ENCODE measurements at regions not wholly inside any gene's neighbourhood (a gene's known extent, or its start where the extent isn't known, plus 50 kb on each side); places are given as distances from the start of the nearest gene placed in this dataset.

DNA sequence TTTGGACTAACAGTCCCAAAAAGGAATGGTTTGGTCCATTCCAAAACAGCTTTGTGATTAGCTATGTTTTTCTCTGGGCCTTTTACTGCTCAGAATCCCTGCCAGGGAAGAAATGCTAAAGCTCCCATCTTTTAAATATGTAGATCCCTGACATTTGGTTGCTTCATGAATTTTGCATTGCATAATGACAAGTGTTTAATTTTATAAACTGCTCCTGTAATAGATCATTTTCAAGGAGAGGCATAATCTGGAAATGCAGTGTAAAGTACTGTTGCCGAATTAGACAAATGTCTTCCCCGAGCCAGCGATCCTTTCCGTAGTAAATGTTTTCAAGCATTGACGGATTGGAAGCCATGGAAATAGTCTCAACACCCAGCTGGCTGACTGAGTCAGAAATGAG is 291.3 kb upstream of the PRKD1 start:
- Histone ChIP-seq H3K27ac (no peak overlapping the region), H3K36me3 (no peaks in the 10 kb centered on the region), H3K9me3 (no peaks in the 10 kb centered on the region), H3K4me1 (peaks cover 10% of the 10 kb centered on the region), H3K27me3 (no peaks in the 10 kb centered on the region), H3K4me3 (no peak overlapping the region)
- TF ChIP-seq, protein P1, sequence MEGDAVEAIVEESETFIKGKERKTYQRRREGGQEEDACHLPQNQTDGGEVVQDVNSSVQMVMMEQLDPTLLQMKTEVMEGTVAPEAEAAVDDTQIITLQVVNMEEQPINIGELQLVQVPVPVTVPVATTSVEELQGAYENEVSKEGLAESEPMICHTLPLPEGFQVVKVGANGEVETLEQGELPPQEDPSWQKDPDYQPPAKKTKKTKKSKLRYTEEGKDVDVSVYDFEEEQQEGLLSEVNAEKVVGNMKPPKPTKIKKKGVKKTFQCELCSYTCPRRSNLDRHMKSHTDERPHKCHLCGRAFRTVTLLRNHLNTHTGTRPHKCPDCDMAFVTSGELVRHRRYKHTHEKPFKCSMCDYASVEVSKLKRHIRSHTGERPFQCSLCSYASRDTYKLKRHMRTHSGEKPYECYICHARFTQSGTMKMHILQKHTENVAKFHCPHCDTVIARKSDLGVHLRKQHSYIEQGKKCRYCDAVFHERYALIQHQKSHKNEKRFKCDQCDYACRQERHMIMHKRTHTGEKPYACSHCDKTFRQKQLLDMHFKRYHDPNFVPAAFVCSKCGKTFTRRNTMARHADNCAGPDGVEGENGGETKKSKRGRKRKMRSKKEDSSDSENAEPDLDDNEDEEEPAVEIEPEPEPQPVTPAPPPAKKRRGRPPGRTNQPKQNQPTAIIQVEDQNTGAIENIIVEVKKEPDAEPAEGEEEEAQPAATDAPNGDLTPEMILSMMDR (IDR thresholded peaks at IDR 0.05) = no peak
- ATAC-seq (no peak), DNase-seq (no peak)
- intact Hi-C loops (cut with DNase I) = no loop called here

DNA sequence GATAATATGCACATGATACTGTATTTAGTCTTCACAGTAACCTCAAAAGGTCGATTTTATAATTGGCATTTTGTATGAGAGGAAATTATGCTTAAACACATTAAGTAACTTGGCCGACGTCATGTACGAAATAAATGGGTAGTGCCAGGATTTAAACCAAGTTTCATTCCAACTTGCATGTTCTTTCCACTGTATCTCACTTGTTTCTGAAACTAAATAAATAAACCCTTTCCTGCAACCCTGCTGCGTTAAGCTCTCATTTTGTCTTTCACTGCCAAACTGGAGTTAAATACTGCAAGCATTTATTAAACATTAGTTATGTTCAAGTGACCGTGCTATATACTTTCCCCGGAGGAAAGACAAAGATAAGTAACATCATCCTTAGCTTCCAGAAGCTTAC is 293.9 kb upstream of the PRKD1 start:
- no peaks in the 10 kb centered on the region for H3K27me3 ChIP-seq
- intact Hi-C loops (cut with DNase I) = no loop called here
- H3K36me3 ChIP-seq = no peaks in the 10 kb centered on the region
- ATAC-seq (no peak), DNase-seq (no peak)
- H3K4me1 ChIP-seq = peaks cover 22% of the 10 kb centered on the region
- no peaks in the 10 kb centered on the region for H3K9me3 ChIP-seq
- TF ChIP-seq, protein P1 (IDR thresholded peaks at IDR 0.05) = no peak
- H3K4me3 ChIP-seq = no peak overlapping the region
- no peak overlapping the region for H3K27ac ChIP-seq

DNA sequence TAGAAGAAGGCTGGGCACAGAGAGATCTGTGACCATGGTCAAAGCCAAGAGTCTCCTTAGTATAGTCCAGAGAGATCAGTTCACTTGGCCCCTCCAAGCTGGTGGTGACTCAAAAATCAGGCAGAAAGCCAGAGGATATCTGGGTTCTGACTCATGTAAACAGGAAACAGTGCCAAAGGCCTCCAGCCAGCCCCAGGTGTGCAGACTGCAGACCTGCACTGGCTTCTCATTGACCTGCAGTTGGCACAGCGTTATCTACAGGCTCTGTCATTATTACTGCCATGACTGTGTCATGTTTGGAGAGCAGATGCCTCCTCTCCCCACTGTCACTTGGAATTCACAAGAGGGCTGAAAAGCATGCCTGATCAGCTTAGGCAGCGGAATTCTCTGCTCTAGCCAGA is 295.7 kb upstream of the PRKD1 start:
- peak; percentile 73 for DNase-seq
- intact Hi-C loops (cut with DNase I) = no loop called here
- Histone ChIP-seq H3K4me1 (peaks cover 22% of the 10 kb centered on the region), H3K4me3 (no peak overlapping the region), H3K27me3 (no peaks in the 10 kb centered on the region), H3K36me3 (no peaks in the 10 kb centered on the region), H3K9me3 (no peaks in the 10 kb centered on the region), H3K27ac (no peak overlapping the region)
- TF ChIP-seq, protein P1 (IDR thresholded peaks at IDR 0.05) = no peak
- peak; percentile 93 for ATAC-seq

DNA sequence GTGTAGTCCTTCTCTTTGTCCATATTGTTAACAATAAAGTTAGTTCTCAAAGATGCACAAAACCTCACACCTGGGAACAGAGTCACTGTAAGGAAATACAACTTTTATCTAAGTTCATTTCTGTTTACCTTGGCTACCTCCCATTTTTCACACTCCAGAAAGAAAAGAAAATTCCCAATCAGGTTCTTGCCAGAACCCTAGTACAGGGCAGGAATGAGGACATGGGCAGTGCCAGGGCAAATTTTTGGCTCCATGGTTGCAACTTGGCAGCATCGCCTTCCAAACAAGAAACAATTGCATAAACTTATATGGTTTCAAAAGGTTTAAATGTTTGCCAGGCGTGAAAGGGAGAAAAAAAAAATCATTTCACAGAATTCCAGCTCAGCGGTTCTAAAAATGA is 296.3 kb upstream of the PRKD1 start:
- Histone ChIP-seq H3K4me3 (no peak overlapping the region), H3K27me3 (no peaks in the 10 kb centered on the region), H3K9me3 (no peaks in the 10 kb centered on the region), H3K27ac (peak overlapping the region; percentile 2), H3K36me3 (no peaks in the 10 kb centered on the region), H3K4me1 (peaks cover 22% of the 10 kb centered on the region)
- intact Hi-C loops (cut with DNase I) = no loop called here
- ATAC-seq (peak; percentile 54), DNase-seq (no peak)
- TF ChIP-seq, protein P1 (IDR thresholded peaks at IDR 0.05) = no peak

DNA sequence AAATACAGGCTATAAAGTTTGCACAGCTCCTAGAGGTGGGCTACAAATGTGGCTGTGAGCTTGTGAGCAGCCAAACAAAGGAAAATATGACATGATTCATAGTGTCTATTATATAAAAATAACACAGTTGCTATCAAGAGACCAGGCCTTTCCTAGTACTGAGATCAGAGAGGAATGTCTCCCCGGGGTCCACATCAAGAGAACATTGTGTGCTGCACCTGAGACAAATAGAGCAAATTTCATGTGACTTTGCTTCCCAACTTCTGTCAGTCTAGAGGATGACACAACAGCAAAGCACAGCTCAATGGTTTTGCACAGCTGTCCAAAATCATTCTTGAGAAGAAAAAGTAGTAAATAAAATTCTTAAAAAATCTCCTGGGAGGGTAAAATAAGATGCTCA is 297.5 kb upstream of the PRKD1 start:
- no peaks in the 10 kb centered on the region for H3K36me3 ChIP-seq
- intact Hi-C loops (cut with DNase I) = no loop called here
- no peak overlapping the region for H3K27ac ChIP-seq
- ATAC-seq = no peak
- no peak overlapping the region for H3K4me3 ChIP-seq
- no peak for DNase-seq
- H3K4me1 ChIP-seq = peaks cover 22% of the 10 kb centered on the region
- no peaks in the 10 kb centered on the region for H3K27me3 ChIP-seq
- TF ChIP-seq, protein P1 (IDR thresholded peaks at IDR 0.05) = no peak
- H3K9me3 ChIP-seq = no peaks in the 10 kb centered on the region

DNA sequence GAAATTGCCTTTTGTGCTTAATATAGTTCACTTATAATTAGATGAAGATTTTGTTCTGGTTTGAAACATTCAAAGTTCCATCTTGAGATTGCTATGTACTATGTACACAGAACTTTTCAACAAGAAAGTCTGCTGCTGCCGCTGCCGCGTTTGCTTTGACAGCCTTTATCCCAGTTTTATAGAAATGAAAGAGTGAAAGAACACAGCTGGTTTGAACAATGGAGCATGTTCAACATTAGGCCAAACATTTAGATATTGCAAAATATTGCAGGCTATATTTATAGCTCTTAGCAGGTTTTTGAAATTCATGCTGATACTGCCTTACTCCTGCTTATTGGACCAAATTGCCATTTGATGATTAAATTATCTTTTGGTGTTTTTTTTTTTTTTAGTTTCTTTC is 299.8 kb upstream of the PRKD1 start:
- TF ChIP-seq, protein P1 (IDR thresholded peaks at IDR 0.05) = no peak
- Histone ChIP-seq H3K36me3 (no peaks in the 10 kb centered on the region), H3K9me3 (no peaks in the 10 kb centered on the region), H3K4me3 (no peak overlapping the region), H3K27ac (no peak overlapping the region), H3K27me3 (no peaks in the 10 kb centered on the region), H3K4me1 (peaks cover 22% of the 10 kb centered on the region)
- ATAC-seq = no peak
- DNase-seq = no peak
- intact Hi-C loops (cut with DNase I) = no loop called here
